ENCODE measurements at regions not wholly inside any gene's neighbourhood (a gene's known extent, or its start where the extent isn't known, plus 50 kb on each side); places are given as distances from the start of the nearest gene placed in this dataset.

DNA sequence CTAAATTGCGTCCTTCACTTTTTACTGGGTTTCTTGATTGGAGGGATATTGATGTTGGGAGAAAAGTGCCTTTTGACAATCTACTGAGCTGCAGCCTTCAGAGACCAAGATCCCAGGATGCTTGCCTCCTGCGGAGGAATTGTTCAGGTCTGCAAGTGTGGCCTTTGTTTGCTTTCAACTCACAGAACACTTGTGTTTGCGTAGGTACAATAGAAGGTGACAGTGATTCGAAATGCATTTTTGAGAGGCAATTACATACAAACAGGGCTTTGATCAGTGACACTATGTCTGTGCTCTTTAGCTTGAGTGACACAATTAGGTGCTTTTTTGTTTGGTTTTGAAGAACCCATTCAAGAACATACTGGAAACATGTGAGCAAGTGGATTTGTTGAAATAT lies 600.6 kb downstream of the QKI start:
- TF ChIP-seq POLR2AphosphoS5 (IDR thresholded peaks at IDR 0.05) (peak; percentile 87), TAF1 (IDR thresholded peaks at IDR 0.05; ENCODE audit: low read depth) (no peak), RAD21 (conservative IDR thresholded peaks at IDR 0.05) (no peak), MXI1 (conservative IDR thresholded peaks at IDR 0.05; ENCODE audit: poor library complexity, severe bottlenecking) (peak; percentile 28), EZH2 (IDR thresholded peaks at IDR 0.05; ENCODE audit: borderline replicate concordance, insufficient read depth, low read length, poor library complexity, severe bottlenecking) (no peak), SMC3 (conservative IDR thresholded peaks at IDR 0.05; ENCODE audit: poor library complexity) (no peak)
- TF ChIP-seq, protein P1, sequence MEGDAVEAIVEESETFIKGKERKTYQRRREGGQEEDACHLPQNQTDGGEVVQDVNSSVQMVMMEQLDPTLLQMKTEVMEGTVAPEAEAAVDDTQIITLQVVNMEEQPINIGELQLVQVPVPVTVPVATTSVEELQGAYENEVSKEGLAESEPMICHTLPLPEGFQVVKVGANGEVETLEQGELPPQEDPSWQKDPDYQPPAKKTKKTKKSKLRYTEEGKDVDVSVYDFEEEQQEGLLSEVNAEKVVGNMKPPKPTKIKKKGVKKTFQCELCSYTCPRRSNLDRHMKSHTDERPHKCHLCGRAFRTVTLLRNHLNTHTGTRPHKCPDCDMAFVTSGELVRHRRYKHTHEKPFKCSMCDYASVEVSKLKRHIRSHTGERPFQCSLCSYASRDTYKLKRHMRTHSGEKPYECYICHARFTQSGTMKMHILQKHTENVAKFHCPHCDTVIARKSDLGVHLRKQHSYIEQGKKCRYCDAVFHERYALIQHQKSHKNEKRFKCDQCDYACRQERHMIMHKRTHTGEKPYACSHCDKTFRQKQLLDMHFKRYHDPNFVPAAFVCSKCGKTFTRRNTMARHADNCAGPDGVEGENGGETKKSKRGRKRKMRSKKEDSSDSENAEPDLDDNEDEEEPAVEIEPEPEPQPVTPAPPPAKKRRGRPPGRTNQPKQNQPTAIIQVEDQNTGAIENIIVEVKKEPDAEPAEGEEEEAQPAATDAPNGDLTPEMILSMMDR (IDR thresholded peaks at IDR 0.05; ENCODE audit: poor library complexity, severe bottlenecking): no peak

Data from neural cell (in vitro differentiated cells).